ENCODE measurements at regions not wholly inside any gene's neighbourhood (a gene's known extent, or its start where the extent isn't known, plus 50 kb on each side); places are given as distances from the start of the nearest gene placed in this dataset.
A peak's percentile ranks its signal among the peaks of the same experiment; 100 is the strongest.

- Mint-ChIP-seq H3K4me3 (ENCODE audit: unreplicated experiment) (no peak overlapping the region), H3K9me3 (ENCODE audit: unreplicated experiment) (no peaks in the 10 kb centered on the region), H3K27me3 (ENCODE audit: unreplicated experiment) (no peaks in the 10 kb centered on the region), H3K4me1 (ENCODE audit: unreplicated experiment) (peaks cover 30% of the 10 kb centered on the region), H3K27ac (ENCODE audit: unreplicated experiment) (no peak overlapping the region), H3K36me3 (ENCODE audit: unreplicated experiment) (no peaks in the 10 kb centered on the region)
- no peak for DNase-seq (ENCODE audit: extremely low spot score, unreplicated experiment)
- no peak for TF ChIP-seq CTCF (IDR thresholded peaks at IDR 0.05)
Measured at GRCh38 chr13:72127031-72127430, 260.0 kb upstream of the DACH1 start.

- no peak for TF ChIP-seq CTCF (IDR thresholded peaks at IDR 0.05)
- Mint-ChIP-seq H3K4me1 (ENCODE audit: unreplicated experiment) (peaks cover 30% of the 10 kb centered on the region), H3K27me3 (ENCODE audit: unreplicated experiment) (no peaks in the 10 kb centered on the region), H3K9me3 (ENCODE audit: unreplicated experiment) (no peaks in the 10 kb centered on the region), H3K4me3 (ENCODE audit: unreplicated experiment) (no peak overlapping the region), H3K27ac (ENCODE audit: unreplicated experiment) (peak overlapping the region; percentile 73), H3K36me3 (ENCODE audit: unreplicated experiment) (no peaks in the 10 kb centered on the region)
- DNase-seq (ENCODE audit: extremely low spot score, unreplicated experiment): no peak
Measured at GRCh38 chr13:72126424-72126823, 259.4 kb upstream of the DACH1 start.

- no peak for DNase-seq (ENCODE audit: extremely low spot score, unreplicated experiment)
- Mint-ChIP-seq H3K4me1 (ENCODE audit: unreplicated experiment) (peaks cover 30% of the 10 kb centered on the region), H3K27me3 (ENCODE audit: unreplicated experiment) (no peaks in the 10 kb centered on the region), H3K4me3 (ENCODE audit: unreplicated experiment) (no peak overlapping the region), H3K9me3 (ENCODE audit: unreplicated experiment) (no peaks in the 10 kb centered on the region), H3K36me3 (ENCODE audit: unreplicated experiment) (no peaks in the 10 kb centered on the region), H3K27ac (ENCODE audit: unreplicated experiment) (peak overlapping the region; percentile 32)
- no peak for TF ChIP-seq CTCF (IDR thresholded peaks at IDR 0.05)
Measured at GRCh38 chr13:72125561-72125960, 258.6 kb upstream of the DACH1 start.

- Mint-ChIP-seq H3K27me3 (ENCODE audit: unreplicated experiment) (no peaks in the 10 kb centered on the region), H3K9me3 (ENCODE audit: unreplicated experiment) (no peaks in the 10 kb centered on the region), H3K27ac (ENCODE audit: unreplicated experiment) (no peak overlapping the region), H3K4me1 (ENCODE audit: unreplicated experiment) (peaks cover 22% of the 10 kb centered on the region), H3K4me3 (ENCODE audit: unreplicated experiment) (no peak overlapping the region), H3K36me3 (ENCODE audit: unreplicated experiment) (no peaks in the 10 kb centered on the region)
- no peak for DNase-seq (ENCODE audit: extremely low spot score, unreplicated experiment)
- TF ChIP-seq CTCF (IDR thresholded peaks at IDR 0.05): no peak
Measured at GRCh38 chr13:72122661-72123255, 255.8 kb upstream of the DACH1 start.

- H3K4me1 Mint-ChIP-seq (ENCODE audit: unreplicated experiment): peaks cover 11% of the 10 kb centered on the region
- no peaks in the 10 kb centered on the region for H3K36me3 Mint-ChIP-seq (ENCODE audit: unreplicated experiment)
- no peak overlapping the region for H3K27ac Mint-ChIP-seq (ENCODE audit: unreplicated experiment)
- no peaks in the 10 kb centered on the region for H3K9me3 Mint-ChIP-seq (ENCODE audit: unreplicated experiment)
- no peak for TF ChIP-seq CTCF (IDR thresholded peaks at IDR 0.05)
- DNase-seq (ENCODE audit: extremely low spot score, unreplicated experiment): no peak
- no peaks in the 10 kb centered on the region for H3K27me3 Mint-ChIP-seq (ENCODE audit: unreplicated experiment)
- H3K4me3 Mint-ChIP-seq (ENCODE audit: unreplicated experiment): no peak overlapping the region
Measured at GRCh38 chr13:72121466-72121865, 254.5 kb upstream of the DACH1 start.

Measured in osteocyte (in vitro differentiated cells).